Loucy (cell line): ENCODE measurements at regions not wholly inside any gene's neighbourhood (a gene's known extent, or its start where the extent isn't known, plus 50 kb on each side); places are given as distances from the start of the nearest gene placed in this dataset.
"Not testable (repeated sequence)": the region's sequence is repeated elsewhere in the genome, so short reads cannot be mapped to it uniquely, and the experiment has no call there.

Source experiments
- H2AFZ ChIP-seq: fragments of 200-600 bp; sonication (generic); 2 replicates; pipeline ENCODE4 v1.6.0; 2016; ENCODE audit warnings: antibody characterized with exemption, mild to moderate bottlenecking, low read length, moderate library complexity
- H3F3A ChIP-seq: fragments of 200-600 bp; 2 replicates; pipeline ENCODE4 v1.6.0; 2016; ENCODE audit warnings: antibody characterized with exemption, low read depth, mild to moderate bottlenecking
- H3K27me3 ChIP-seq: fragments of 200-600 bp; sonication (generic); 2 replicates; pipeline ENCODE4 v1.6.1; 2014; ENCODE audit warnings: low read length, mild to moderate bottlenecking; ENCODE audit not compliant: insufficient read depth, poor library complexity, severe bottlenecking
- H3K36me3 ChIP-seq: fragments of 200-600 bp; sonication (generic); 2 replicates; pipeline ENCODE4 v1.6.1; 2016; ENCODE audit warnings: low read length; ENCODE audit not compliant: insufficient read depth
- H3K4me1 ChIP-seq: fragments of 200-600 bp; sonication (generic); 2 replicates; pipeline ENCODE4 v1.5.1; 2014; ENCODE audit warnings: low read length, mild to moderate bottlenecking; ENCODE audit not compliant: insufficient read depth, poor library complexity, severe bottlenecking
- H3K4me2 ChIP-seq: fragments of 200-600 bp; sonication (generic); 2 replicates; pipeline ENCODE4 v1.6.0; 2014; ENCODE audit warnings: antibody characterized with exemption, low read length, low read depth, mild to moderate bottlenecking; ENCODE audit not compliant: poor library complexity, severe bottlenecking
- H3K4me3 ChIP-seq: fragments of 200-600 bp; sonication (generic); 2 replicates; pipeline ENCODE4 v1.5.1; 2014; ENCODE audit warnings: low read length, mild to moderate bottlenecking, mixed read lengths; ENCODE audit not compliant: poor library complexity, severe bottlenecking
- H3K79me2 ChIP-seq: fragments of 200-600 bp; sonication (generic); 2 replicates; pipeline ENCODE4 v1.6.1; 2014; ENCODE audit warnings: low read length; ENCODE audit not compliant: insufficient read depth
- H3K9ac ChIP-seq: fragments of 200-600 bp; sonication (generic); 2 replicates; pipeline ENCODE4 v1.6.0; 2014; ENCODE audit warnings: mild to moderate bottlenecking, low read depth, low read length, moderate library complexity; ENCODE audit not compliant: poor library complexity, severe bottlenecking
- H3K9me2 ChIP-seq: fragments of 200-600 bp; sonication (generic); replicated peaks from 2 replicates; pipeline ENCODE4 v1.6.1; 2016; ENCODE audit warnings: low read depth, low read length, mixed read lengths
- H3K9me3 ChIP-seq: fragments of 200-600 bp; sonication (generic); 2 replicates; pipeline ENCODE4 v1.6.1; 2014; ENCODE audit warnings: mild to moderate bottlenecking, antibody characterized with exemption, low read length, low read depth; ENCODE audit not compliant: insufficient read depth
- H4K20me1 ChIP-seq: fragments of 200-600 bp; sonication (generic); 2 replicates; pipeline ENCODE4 v1.6.0; 2014; ENCODE audit warnings: antibody characterized with exemption, low read length, mild to moderate bottlenecking; ENCODE audit not compliant: insufficient read depth, poor library complexity, severe bottlenecking
- EZH2phosphoT487 ChIP-seq: fragments of 200-600 bp; IDR thresholded peaks from 2 replicates; pipeline ENCODE4 v1.6.1; 2018; ENCODE audit warnings: antibody characterized with exemption, mild to moderate bottlenecking, moderate library complexity, borderline replicate concordance
- TF ChIP-seq, protein P1 (sequence below): fragments of 200-600 bp; sonication (generic); conservative IDR thresholded peaks from 2 replicates; pipeline ENCODE4 v1.5.1; 2014; ENCODE audit warnings: mild to moderate bottlenecking, antibody characterized with exemption, low read length

DNA sequence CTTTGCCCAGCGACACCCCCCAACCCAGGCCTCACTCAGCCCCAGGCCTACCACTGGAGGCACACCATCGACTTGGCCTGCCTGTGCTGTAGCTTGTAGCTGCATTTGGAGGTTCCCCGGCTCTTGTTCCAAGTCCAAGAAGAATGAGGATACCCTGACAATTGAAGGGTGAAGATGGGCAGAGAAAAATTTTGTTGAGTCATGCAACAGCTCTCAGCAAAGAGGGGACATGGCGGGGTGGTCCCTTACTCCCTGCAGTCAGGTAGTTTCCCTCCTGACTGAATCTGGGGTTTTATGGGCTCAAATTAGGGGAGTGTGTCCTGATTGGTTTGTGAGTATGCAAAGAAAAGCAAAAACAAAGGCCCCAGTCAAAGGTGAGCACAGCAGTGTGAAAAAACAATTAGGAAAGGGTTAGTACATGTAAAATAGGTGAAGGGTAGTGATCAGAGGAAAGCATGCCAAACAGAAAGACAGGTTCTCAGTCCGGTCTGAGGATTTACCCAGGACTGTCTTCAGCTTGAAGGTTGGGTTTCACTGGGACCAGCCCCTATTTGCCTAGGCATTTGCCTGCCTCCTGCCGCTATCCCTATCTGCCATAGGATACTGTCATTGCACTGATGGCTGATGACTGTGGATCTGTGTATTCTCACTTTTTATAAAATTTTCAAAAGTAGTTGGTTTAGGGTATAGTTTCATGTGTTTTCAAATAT is 316.4 kb upstream of the RND3 start:
- no peak overlapping the region for H3K4me3 ChIP-seq
- no peaks in the 10 kb centered on the region for H3K27me3 ChIP-seq
- no peaks in the 10 kb centered on the region for H3K9me2 ChIP-seq
- H3K4me1 ChIP-seq: no peaks in the 10 kb centered on the region
- no peaks in the 10 kb centered on the region for H3F3A ChIP-seq
- no peak overlapping the region for H2AFZ ChIP-seq
- H4K20me1 ChIP-seq: no peaks in the 10 kb centered on the region
- no peak for TF ChIP-seq EZH2phosphoT487
- TF ChIP-seq, protein P1, sequence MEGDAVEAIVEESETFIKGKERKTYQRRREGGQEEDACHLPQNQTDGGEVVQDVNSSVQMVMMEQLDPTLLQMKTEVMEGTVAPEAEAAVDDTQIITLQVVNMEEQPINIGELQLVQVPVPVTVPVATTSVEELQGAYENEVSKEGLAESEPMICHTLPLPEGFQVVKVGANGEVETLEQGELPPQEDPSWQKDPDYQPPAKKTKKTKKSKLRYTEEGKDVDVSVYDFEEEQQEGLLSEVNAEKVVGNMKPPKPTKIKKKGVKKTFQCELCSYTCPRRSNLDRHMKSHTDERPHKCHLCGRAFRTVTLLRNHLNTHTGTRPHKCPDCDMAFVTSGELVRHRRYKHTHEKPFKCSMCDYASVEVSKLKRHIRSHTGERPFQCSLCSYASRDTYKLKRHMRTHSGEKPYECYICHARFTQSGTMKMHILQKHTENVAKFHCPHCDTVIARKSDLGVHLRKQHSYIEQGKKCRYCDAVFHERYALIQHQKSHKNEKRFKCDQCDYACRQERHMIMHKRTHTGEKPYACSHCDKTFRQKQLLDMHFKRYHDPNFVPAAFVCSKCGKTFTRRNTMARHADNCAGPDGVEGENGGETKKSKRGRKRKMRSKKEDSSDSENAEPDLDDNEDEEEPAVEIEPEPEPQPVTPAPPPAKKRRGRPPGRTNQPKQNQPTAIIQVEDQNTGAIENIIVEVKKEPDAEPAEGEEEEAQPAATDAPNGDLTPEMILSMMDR: no peak
- no peaks in the 10 kb centered on the region for H3K9me3 ChIP-seq
- no peak overlapping the region for H3K9ac ChIP-seq
- no peaks in the 10 kb centered on the region for H3K79me2 ChIP-seq
- H3K4me2 ChIP-seq: no peak overlapping the region
- H3K36me3 ChIP-seq: no peaks in the 10 kb centered on the region

DNA sequence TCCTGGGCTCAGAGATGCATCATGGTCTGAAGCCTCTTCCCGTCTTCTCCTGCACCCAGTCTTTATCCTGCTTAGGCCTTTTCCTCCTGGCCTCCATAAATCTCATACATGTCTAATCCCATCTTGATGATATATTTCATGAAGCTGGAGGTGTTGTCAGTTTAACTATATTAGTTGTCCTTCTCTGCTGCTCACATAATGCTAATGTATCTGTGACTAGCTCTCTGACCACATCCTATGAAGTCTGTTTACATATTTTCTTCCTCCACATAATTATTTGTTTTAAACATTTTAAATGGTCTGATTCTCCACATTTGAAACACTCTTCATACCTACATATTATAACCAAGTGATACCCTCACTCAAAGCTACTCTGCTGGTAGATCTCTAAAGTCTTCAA is 315.2 kb upstream of the RND3 start:
- Histone ChIP-seq H3K9me2 (no peaks in the 10 kb centered on the region), H4K20me1 (no peaks in the 10 kb centered on the region), H2AFZ (no peak overlapping the region), H3K27me3 (no peaks in the 10 kb centered on the region), H3K79me2 (no peaks in the 10 kb centered on the region), H3K4me2 (no peak overlapping the region), H3K9me3 (no peaks in the 10 kb centered on the region), H3K4me3 (no peak overlapping the region), H3K4me1 (no peaks in the 10 kb centered on the region), H3F3A (no peaks in the 10 kb centered on the region), H3K36me3 (no peaks in the 10 kb centered on the region), H3K9ac (no peak overlapping the region)
- TF ChIP-seq EZH2phosphoT487: no peak
- TF ChIP-seq, protein P1: no peak

DNA sequence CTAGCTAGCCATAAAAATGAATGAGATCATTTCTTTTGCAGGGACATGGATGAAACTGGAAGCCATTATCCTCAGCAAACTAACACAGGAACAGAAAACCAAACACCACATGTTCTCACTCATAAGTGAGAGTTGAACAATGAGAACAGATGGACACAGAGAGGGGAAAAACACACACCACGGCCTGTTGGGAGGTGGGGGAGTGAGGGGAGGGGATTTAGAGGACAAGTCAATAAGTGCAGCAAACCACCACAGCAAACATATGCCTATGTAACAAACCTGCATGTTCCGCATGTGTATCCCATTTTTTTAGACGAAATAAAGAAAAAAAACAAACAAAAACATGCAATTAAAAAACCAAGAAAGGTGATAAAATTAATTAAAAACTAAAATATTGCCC is 308.8 kb upstream of the RND3 start:
- H3K4me1 ChIP-seq, H3K9ac ChIP-seq, H3K27me3 ChIP-seq, H3K4me2 ChIP-seq, H3K9me3 ChIP-seq, H2AFZ ChIP-seq, H3K36me3 ChIP-seq, H3F3A ChIP-seq, H3K79me2 ChIP-seq, H3K4me3 ChIP-seq, H4K20me1 ChIP-seq, H3K9me2 ChIP-seq: not testable (repeated sequence)

DNA sequence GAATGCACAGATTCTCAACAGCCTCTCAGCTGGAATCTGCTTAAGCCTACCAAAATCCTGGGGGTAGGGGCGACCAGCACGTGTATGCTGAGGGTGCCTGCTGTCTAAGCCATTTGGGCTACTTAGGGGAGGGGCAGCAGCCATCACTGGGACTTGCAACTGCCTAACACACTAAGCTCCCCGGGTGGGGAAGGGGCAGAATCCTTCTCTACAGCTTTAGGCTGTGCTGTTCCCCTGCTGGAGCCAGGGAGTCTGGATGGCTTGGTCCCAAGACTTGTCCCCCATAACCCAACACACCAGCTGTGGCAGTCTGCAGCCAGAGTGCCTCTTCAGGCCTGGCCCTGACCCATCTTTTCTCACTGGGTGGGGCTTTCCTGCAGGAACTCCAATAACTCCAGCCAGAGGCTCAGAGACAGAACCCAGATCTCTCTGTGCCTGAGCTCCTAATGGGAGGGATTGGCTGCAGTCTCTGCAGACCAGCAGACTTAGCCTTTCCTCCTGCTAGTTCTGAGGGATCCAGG is 305.4 kb upstream of the RND3 start:
- H3K4me1 ChIP-seq: no peaks in the 10 kb centered on the region
- H3K9me2 ChIP-seq: no peaks in the 10 kb centered on the region
- H3K27me3 ChIP-seq: no peaks in the 10 kb centered on the region
- H3K4me3 ChIP-seq: no peak overlapping the region
- no peaks in the 10 kb centered on the region for H3K79me2 ChIP-seq
- H3K4me2 ChIP-seq: no peak overlapping the region
- H3K9me3 ChIP-seq: no peaks in the 10 kb centered on the region
- H3K36me3 ChIP-seq: no peaks in the 10 kb centered on the region
- no peaks in the 10 kb centered on the region for H3F3A ChIP-seq
- H3K9ac ChIP-seq: no peak overlapping the region
- no peak for TF ChIP-seq EZH2phosphoT487
- no peak overlapping the region for H2AFZ ChIP-seq
- H4K20me1 ChIP-seq: no peaks in the 10 kb centered on the region
